A549 (cell line): ENCODE measurements at regions not wholly inside any gene's neighbourhood (a gene's known extent, or its start where the extent isn't known, plus 50 kb on each side); places are given as distances from the start of the nearest gene placed in this dataset.

Experiments used
- ATAC-seq, 2 experiments: fragments of 200-7000 bp in 1 of 2; fragments of >200 bp in 1 of 2; cut with Nextera tagmentation in 1 of 2; cut with Tn5 transposase in 1 of 2; 3 replicates each; pipeline versions ENCODE4 v1.8.0 to v1.9.1; 2018 to 2020; ENCODE audit warnings: mild to moderate bottlenecking in 1 of 2, moderate library complexity in 1 of 2
- CTCF ChIA-PET: fragments of 300-600 bp; sonication (Branson Sonifier 250); formaldehyde crosslinking; extraction: SDS; loops from one replicate; lab custom pipeline; 2021; ENCODE audit warnings: antibody characterized with exemption, inconsistent platforms; lab: Yijun Ruan, JAX
- POLR2A ChIA-PET: fragments of 350-600 bp; formaldehyde crosslinking; extraction: SDS; loops from one replicate; lab custom pipeline; 2021; ENCODE audit warnings: antibody characterized with exemption, inconsistent platforms; lab: Yijun Ruan, JAX
- DNase-seq, 2 experiments: peaks; one replicate each; pipeline versions ENCODE4 v3.0.0 to v3.0.0-alpha.2; 2011 to 2016; ENCODE audit warnings: low read depth in 1 of 2, low spot score in 1 of 2
- FAIRE-seq: peaks from 2 replicates; lab custom pipeline; 2011; peaks lifted over from hg19 to GRCh38; lab: Jason Lieb, UNC
- H3K27ac ChIP-seq, 2 experiments: fragments of >200 bp; sonication (Bioruptor Twin); formaldehyde crosslinking; 3 replicates each; pipeline ENCODE4 v1.5.1; 2016 to 2017
- H3K4me1 ChIP-seq: fragments of >200 bp; sonication (Bioruptor Twin); formaldehyde crosslinking; 3 replicates; pipeline ENCODE4 v1.6.1; 2016
- H3K4me2 ChIP-seq: fragments of >200 bp; sonication (Bioruptor Twin); formaldehyde crosslinking; 3 replicates; pipeline ENCODE4 v1.6.1; 2016
- H3K4me3 ChIP-seq: fragments of >200 bp; sonication (Bioruptor Twin); formaldehyde crosslinking; 3 replicates; pipeline ENCODE4 v1.5.1; 2016
- H3K9me3 ChIP-seq: fragments of >200 bp; sonication (Bioruptor Twin); formaldehyde crosslinking; 3 replicates; pipeline ENCODE4 v1.6.1; 2016
- BCL3 ChIP-seq: fragments of >200 bp; sonication (Bioruptor Twin); formaldehyde crosslinking; IDR thresholded peaks from 3 replicates; pipeline ENCODE4 v1.6.1; 2016
- CBX8 ChIP-seq: fragments of 200-600 bp; sonication (generic); IDR thresholded peaks from 2 replicates; pipeline ENCODE4 v1.6.1; 2016
- CEBPB ChIP-seq, 2 experiments: fragments of >200 bp in 1 of 2; sonication (Bioruptor Twin) in 1 of 2; formaldehyde crosslinking in 1 of 2; IDR thresholded peaks; 2 replicates each; pipeline ENCODE4 v1.6.1; 2012 to 2016
- CHD2 ChIP-seq: fragments of 150-350 bp; IDR thresholded peaks from 2 replicates; pipeline ENCODE4 v1.6.1; 2014; ENCODE audit warnings: low read length; ENCODE audit not compliant: partially characterized antibody
- EHMT2 ChIP-seq: fragments of 200-600 bp; sonication (generic); IDR thresholded peaks from 2 replicates; pipeline ENCODE4 v1.6.1; 2016; ENCODE audit warnings: antibody characterized with exemption, low read depth, mild to moderate bottlenecking, moderate library complexity
- EP300 ChIP-seq, 2 experiments: fragments of >200 bp; sonication (Bioruptor Twin); formaldehyde crosslinking; IDR thresholded peaks; 2 replicates in 1 of 2; 3 replicates in 1 of 2; pipeline ENCODE4 v1.6.1; 2016 to 2017
- FOSB ChIP-seq: fragments of 250-450 bp; sonication (Bioruptor Pico); IDR thresholded peaks from 2 replicates; pipeline ENCODE4 v1.5.0; 2020; ENCODE audit warnings: mild to moderate bottlenecking, moderate library complexity
- FOXS1 ChIP-seq: fragments of 250-450 bp; sonication (Bioruptor Pico); IDR thresholded peaks from 2 replicates; pipeline ENCODE4 v1.5.0; 2020; ENCODE audit warnings: mild to moderate bottlenecking, moderate library complexity
- HDAC2 ChIP-seq: fragments of 200-600 bp; sonication (generic); IDR thresholded peaks from 2 replicates; pipeline ENCODE4 v1.6.1; 2016
- HOXA7 ChIP-seq: fragments of 250-450 bp; sonication (Bioruptor Pico); IDR thresholded peaks from 2 replicates; pipeline ENCODE4 v1.5.0; 2020; ENCODE audit warnings: mild to moderate bottlenecking, moderate library complexity
- HOXB5 ChIP-seq: fragments of 250-450 bp; sonication (Bioruptor Pico); IDR thresholded peaks from 2 replicates; pipeline ENCODE4 v1.5.0; 2020; ENCODE audit warnings: mild to moderate bottlenecking, moderate library complexity
- JUNB ChIP-seq: fragments of >200 bp; sonication (Bioruptor Twin); formaldehyde crosslinking; IDR thresholded peaks from 2 replicates; pipeline ENCODE4 v1.6.1; 2016
- KDM1A ChIP-seq: fragments of 200-600 bp; sonication (generic); IDR thresholded peaks from 2 replicates; pipeline ENCODE4 v1.6.1; 2016; ENCODE audit warnings: low read depth, mild to moderate bottlenecking
- KDM5A ChIP-seq: fragments of 200-600 bp; sonication (generic); IDR thresholded peaks from 2 replicates; pipeline ENCODE4 v1.6.1; 2016; ENCODE audit warnings: antibody characterized with exemption, mild to moderate bottlenecking
- POLR2A ChIP-seq: IDR thresholded peaks from 2 replicates; pipeline ENCODE4 v1.6.1; 2012; ENCODE audit warnings: mild to moderate bottlenecking, low read length
- RARB ChIP-seq: fragments of 250-450 bp; sonication (Bioruptor Pico); IDR thresholded peaks from 2 replicates; pipeline ENCODE4 v1.8.0; 2021; ENCODE audit warnings: mild to moderate bottlenecking, moderate library complexity
- RCOR1 ChIP-seq: fragments of 150-350 bp; IDR thresholded peaks from 2 replicates; pipeline ENCODE4 v1.6.1; 2014; ENCODE audit warnings: antibody characterized with exemption, low read length, low read depth
- RFX5 ChIP-seq: fragments of 450-650 bp; IDR thresholded peaks from 2 replicates; pipeline ENCODE4 v1.7.1; 2014; ENCODE audit warnings: antibody characterized with exemption, mild to moderate bottlenecking, moderate library complexity
- RNF2 ChIP-seq: fragments of 200-600 bp; sonication (generic); IDR thresholded peaks from 2 replicates; pipeline ENCODE4 v1.6.1; 2016; ENCODE audit warnings: low read depth, mild to moderate bottlenecking, antibody characterized with exemption, moderate library complexity, borderline replicate concordance
- ZFP36 ChIP-seq: fragments of 450-650 bp; IDR thresholded peaks from 2 replicates; pipeline ENCODE4 v1.6.1; 2014; ENCODE audit warnings: borderline replicate concordance; ENCODE audit not compliant: partially characterized antibody
- ZNF302 ChIP-seq: fragments of 250-450 bp; sonication (Bioruptor Pico); IDR thresholded peaks from 2 replicates; pipeline ENCODE4 v1.9.0; 2021; ENCODE audit warnings: inconsistent platforms, mild to moderate bottlenecking, moderate library complexity
- ZSCAN20 ChIP-seq: fragments of 250-450 bp; sonication (Bioruptor Pico); IDR thresholded peaks from 2 replicates; pipeline ENCODE4 v1.8.0; 2022; ENCODE audit warnings: mild to moderate bottlenecking, moderate library complexity
- TF ChIP-seq, protein P1 (sequence below): fragments of 200-600 bp; sonication (generic); IDR thresholded peaks from 2 replicates; pipeline ENCODE4 v1.6.1; 2016; ENCODE audit warnings: antibody characterized with exemption, mild to moderate bottlenecking, moderate library complexity
- TF ChIP-seq, protein P2 (sequence below): fragments of 250-450 bp; sonication (Bioruptor Pico); IDR thresholded peaks from 2 replicates; pipeline ENCODE4 v1.5.0; 2020; ENCODE audit warnings: low read depth, mild to moderate bottlenecking, moderate library complexity
- TF ChIP-seq, protein P3 (sequence below): fragments of >200 bp; sonication (Bioruptor Twin); formaldehyde crosslinking; IDR thresholded peaks from 3 replicates; pipeline ENCODE4 v1.5.1; 2016
- TF ChIP-seq, protein P4 (sequence below): fragments of 450-650 bp; IDR thresholded peaks from 2 replicates; pipeline ENCODE4 v1.6.1; 2014; ENCODE audit warnings: antibody characterized with exemption

DNA sequence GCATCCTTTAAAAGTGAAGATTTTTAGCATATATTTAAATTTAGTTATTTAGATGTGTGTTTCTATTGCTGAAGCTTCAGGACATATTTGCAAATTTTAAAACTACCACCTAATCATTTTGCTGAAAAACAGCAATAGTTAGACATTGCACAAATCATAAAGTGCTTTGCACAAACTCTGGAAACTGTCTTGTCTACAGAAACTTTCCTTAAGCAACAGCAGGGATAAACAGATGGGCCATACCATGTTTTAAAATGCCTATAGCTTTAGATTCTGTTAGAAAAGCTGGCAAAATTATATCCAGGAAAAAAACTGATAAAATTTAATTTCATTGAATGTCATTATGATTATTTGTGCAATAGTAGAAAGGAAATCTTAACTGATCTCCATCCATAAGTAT, 1313.9 kb upstream of the ACVR2A start:
- Histone ChIP-seq H3K4me2 (no peak overlapping the region), H3K9me3 (no peaks in the 10 kb centered on the region), H3K27ac (no peak overlapping the region), H3K4me1 (no peaks in the 10 kb centered on the region), H3K4me3 (no peak overlapping the region)
- ATAC-seq = no peak
- POLR2A ChIA-PET = no interaction called here
- TF ChIP-seq, protein P1, sequence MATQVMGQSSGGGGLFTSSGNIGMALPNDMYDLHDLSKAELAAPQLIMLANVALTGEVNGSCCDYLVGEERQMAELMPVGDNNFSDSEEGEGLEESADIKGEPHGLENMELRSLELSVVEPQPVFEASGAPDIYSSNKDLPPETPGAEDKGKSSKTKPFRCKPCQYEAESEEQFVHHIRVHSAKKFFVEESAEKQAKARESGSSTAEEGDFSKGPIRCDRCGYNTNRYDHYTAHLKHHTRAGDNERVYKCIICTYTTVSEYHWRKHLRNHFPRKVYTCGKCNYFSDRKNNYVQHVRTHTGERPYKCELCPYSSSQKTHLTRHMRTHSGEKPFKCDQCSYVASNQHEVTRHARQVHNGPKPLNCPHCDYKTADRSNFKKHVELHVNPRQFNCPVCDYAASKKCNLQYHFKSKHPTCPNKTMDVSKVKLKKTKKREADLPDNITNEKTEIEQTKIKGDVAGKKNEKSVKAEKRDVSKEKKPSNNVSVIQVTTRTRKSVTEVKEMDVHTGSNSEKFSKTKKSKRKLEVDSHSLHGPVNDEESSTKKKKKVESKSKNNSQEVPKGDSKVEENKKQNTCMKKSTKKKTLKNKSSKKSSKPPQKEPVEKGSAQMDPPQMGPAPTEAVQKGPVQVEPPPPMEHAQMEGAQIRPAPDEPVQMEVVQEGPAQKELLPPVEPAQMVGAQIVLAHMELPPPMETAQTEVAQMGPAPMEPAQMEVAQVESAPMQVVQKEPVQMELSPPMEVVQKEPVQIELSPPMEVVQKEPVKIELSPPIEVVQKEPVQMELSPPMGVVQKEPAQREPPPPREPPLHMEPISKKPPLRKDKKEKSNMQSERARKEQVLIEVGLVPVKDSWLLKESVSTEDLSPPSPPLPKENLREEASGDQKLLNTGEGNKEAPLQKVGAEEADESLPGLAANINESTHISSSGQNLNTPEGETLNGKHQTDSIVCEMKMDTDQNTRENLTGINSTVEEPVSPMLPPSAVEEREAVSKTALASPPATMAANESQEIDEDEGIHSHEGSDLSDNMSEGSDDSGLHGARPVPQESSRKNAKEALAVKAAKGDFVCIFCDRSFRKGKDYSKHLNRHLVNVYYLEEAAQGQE = no peak
- TF ChIP-seq ZSCAN20 = no peak
- TF ChIP-seq ZNF302 (CRISPR knock-in tag) = no peak
- TF ChIP-seq CEBPB (IDR thresholded peaks at IDR 0.05) = no peak
- TF ChIP-seq HOXB5 = no peak
- no peak for TF ChIP-seq HDAC2
- no peak for TF ChIP-seq FOSB (CRISPR knock-in tag)
- TF ChIP-seq FOXS1 (CRISPR knock-in tag) = no peak
- no peak for TF ChIP-seq RFX5
- TF ChIP-seq, protein P2, sequence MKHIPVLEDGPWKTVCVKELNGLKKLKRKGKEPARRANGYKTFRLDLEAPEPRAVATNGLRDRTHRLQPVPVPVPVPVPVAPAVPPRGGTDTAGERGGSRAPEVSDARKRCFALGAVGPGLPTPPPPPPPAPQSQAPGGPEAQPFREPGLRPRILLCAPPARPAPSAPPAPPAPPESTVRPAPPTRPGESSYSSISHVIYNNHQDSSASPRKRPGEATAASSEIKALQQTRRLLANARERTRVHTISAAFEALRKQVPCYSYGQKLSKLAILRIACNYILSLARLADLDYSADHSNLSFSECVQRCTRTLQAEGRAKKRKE (CRISPR knock-in tag) = no peak
- TF ChIP-seq KDM5A = no peak
- TF ChIP-seq, protein P3, sequence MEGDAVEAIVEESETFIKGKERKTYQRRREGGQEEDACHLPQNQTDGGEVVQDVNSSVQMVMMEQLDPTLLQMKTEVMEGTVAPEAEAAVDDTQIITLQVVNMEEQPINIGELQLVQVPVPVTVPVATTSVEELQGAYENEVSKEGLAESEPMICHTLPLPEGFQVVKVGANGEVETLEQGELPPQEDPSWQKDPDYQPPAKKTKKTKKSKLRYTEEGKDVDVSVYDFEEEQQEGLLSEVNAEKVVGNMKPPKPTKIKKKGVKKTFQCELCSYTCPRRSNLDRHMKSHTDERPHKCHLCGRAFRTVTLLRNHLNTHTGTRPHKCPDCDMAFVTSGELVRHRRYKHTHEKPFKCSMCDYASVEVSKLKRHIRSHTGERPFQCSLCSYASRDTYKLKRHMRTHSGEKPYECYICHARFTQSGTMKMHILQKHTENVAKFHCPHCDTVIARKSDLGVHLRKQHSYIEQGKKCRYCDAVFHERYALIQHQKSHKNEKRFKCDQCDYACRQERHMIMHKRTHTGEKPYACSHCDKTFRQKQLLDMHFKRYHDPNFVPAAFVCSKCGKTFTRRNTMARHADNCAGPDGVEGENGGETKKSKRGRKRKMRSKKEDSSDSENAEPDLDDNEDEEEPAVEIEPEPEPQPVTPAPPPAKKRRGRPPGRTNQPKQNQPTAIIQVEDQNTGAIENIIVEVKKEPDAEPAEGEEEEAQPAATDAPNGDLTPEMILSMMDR = no peak
- TF ChIP-seq CHD2 = no peak
- TF ChIP-seq ZFP36 = no peak
- no peak for TF ChIP-seq RCOR1
- TF ChIP-seq, protein P4, sequence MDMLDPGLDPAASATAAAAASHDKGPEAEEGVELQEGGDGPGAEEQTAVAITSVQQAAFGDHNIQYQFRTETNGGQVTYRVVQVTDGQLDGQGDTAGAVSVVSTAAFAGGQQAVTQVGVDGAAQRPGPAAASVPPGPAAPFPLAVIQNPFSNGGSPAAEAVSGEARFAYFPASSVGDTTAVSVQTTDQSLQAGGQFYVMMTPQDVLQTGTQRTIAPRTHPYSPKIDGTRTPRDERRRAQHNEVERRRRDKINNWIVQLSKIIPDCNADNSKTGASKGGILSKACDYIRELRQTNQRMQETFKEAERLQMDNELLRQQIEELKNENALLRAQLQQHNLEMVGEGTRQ = no peak
- no peak for TF ChIP-seq HOXA7 (CRISPR knock-in tag)
- TF ChIP-seq POLR2A = no peak
- TF ChIP-seq RARB (CRISPR knock-in tag) = no peak
- TF ChIP-seq EP300 (IDR thresholded peaks at IDR 0.05) = no peak
- FAIRE-seq = no peak
- no peak for DNase-seq
- CTCF ChIA-PET = no interaction called here

GRCh38 chr2:146527166-146527565, 1317.7 kb upstream of the ACVR2A start:
- Histone ChIP-seq H3K4me3 (no peak overlapping the region), H3K4me1 (no peaks in the 10 kb centered on the region), H3K9me3 (no peaks in the 10 kb centered on the region), H3K27ac (no peak overlapping the region), H3K4me2 (no peak overlapping the region)
- ChIA-PET CTCF (no interaction called here), POLR2A (no interaction called here)
- FAIRE-seq = no peak
- DNase-seq = no peak
- no peak for ATAC-seq
- no peak for TF ChIP-seq CBX8
- TF ChIP-seq, protein P2 (CRISPR knock-in tag) = no peak
- no peak for TF ChIP-seq EHMT2
- TF ChIP-seq HDAC2 = no peak
- TF ChIP-seq KDM1A = no peak
- no peak for TF ChIP-seq JUNB
- no peak for TF ChIP-seq RNF2
- TF ChIP-seq BCL3 = no peak
- no peak for TF ChIP-seq ZSCAN20
- no peak for TF ChIP-seq RFX5
- TF ChIP-seq, all 56 proteins: peak for 0
